Neutrophil (primary cell): ENCODE measurements at regions not wholly inside any gene's neighbourhood (a gene's known extent, or its start where the extent isn't known, plus 50 kb on each side); places are given as distances from the start of the nearest gene placed in this dataset.

Experiments used
- H3K27ac ChIP-seq: fragments of 200-600 bp; sonication (generic); 2 replicates; pipeline ENCODE4 v1.5.1; 2016; ENCODE audit warnings: mild to moderate bottlenecking, moderate library complexity
- H3K27me3 ChIP-seq: fragments of 200-600 bp; sonication (generic); 2 replicates; pipeline ENCODE4 v1.6.0; 2016; ENCODE audit warnings: mild to moderate bottlenecking
- H3K36me3 ChIP-seq: fragments of 200-600 bp; sonication (generic); 2 replicates; pipeline ENCODE4 v1.5.1; 2017
- H3K4me1 ChIP-seq, 2 experiments: fragments of 200-600 bp in 1 of 2; sonication (generic) in 1 of 2; 1 replicate in 1 of 2; 2 replicates in 1 of 2; pipeline versions ENCODE4 v1.5.1 to v1.6.1; 2013 to 2016; ENCODE audit warnings: low read depth in 1 of 2, low read length in 1 of 2, mild to moderate bottlenecking in 1 of 2, moderate library complexity in 1 of 2; ENCODE audit not compliant: control insufficient read depth in 1 of 2, insufficient read depth in 1 of 2
- H3K4me3 ChIP-seq, 2 experiments: fragments of 200-600 bp in 1 of 2; sonication (generic) in 1 of 2; 1 replicate in 1 of 2; 2 replicates in 1 of 2; pipeline ENCODE4 v1.5.1; 2013 to 2016; ENCODE audit warnings: low read depth in 1 of 2, low read length in 1 of 2, mild to moderate bottlenecking in 1 of 2, moderate library complexity in 1 of 2
- H3K9me3 ChIP-seq: fragments of 200-600 bp; sonication (generic); 2 replicates; pipeline ENCODE4 v1.5.1; 2016
- TF ChIP-seq, protein P1 (sequence below): fragments of 200-600 bp; sonication (generic); IDR thresholded peaks from 2 replicates; pipeline ENCODE4 v1.5.1; 2016; ENCODE audit warnings: antibody characterized with exemption

GRCh38 chr12:31781894-31782540 is 53.2 kb upstream of the AMN1 start:
- peaks cover 0 to 5% of the 10 kb centered on the region in 2 experiments for H3K4me1 ChIP-seq
- no peaks in the 10 kb centered on the region for H3K9me3 ChIP-seq
- TF ChIP-seq, protein P1, sequence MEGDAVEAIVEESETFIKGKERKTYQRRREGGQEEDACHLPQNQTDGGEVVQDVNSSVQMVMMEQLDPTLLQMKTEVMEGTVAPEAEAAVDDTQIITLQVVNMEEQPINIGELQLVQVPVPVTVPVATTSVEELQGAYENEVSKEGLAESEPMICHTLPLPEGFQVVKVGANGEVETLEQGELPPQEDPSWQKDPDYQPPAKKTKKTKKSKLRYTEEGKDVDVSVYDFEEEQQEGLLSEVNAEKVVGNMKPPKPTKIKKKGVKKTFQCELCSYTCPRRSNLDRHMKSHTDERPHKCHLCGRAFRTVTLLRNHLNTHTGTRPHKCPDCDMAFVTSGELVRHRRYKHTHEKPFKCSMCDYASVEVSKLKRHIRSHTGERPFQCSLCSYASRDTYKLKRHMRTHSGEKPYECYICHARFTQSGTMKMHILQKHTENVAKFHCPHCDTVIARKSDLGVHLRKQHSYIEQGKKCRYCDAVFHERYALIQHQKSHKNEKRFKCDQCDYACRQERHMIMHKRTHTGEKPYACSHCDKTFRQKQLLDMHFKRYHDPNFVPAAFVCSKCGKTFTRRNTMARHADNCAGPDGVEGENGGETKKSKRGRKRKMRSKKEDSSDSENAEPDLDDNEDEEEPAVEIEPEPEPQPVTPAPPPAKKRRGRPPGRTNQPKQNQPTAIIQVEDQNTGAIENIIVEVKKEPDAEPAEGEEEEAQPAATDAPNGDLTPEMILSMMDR: no peak
- H3K27me3 ChIP-seq: no peaks in the 10 kb centered on the region
- no peaks in the 10 kb centered on the region for H3K36me3 ChIP-seq
- no peak overlapping the region for H3K27ac ChIP-seq
- H3K4me3 ChIP-seq: no peak overlapping the region

DNA sequence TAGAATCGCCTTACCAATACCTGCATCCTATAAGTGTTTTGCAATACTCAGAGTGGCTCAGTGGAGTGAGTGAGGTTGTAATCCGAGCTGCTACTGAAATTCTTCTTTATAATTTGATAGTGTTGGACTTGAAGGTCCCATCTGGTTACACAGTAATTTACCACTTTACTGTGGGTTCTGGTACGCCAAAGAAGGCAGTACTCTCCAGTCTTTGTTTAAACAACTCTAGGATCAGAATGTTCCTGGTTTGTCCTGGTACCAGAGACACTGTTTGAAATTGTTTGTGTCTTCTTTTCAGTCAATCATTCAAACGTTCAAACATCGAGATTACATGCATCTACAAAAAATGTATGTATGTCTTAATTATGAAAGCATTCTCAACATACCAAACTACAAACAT is 51.3 kb upstream of the AMN1 start:
- TF ChIP-seq, protein P1: no peak
- Histone ChIP-seq H3K27ac (no peak overlapping the region), H3K9me3 (no peaks in the 10 kb centered on the region), H3K27me3 (no peaks in the 10 kb centered on the region), H3K36me3 (no peaks in the 10 kb centered on the region), H3K4me3 (no peak overlapping the region), H3K4me1 (peaks cover 0 to 5% of the 10 kb centered on the region in 2 experiments)

GRCh38 chr12:31778687-31779086 is 49.9 kb upstream of the AMN1 start:
- Histone ChIP-seq H3K27ac (peak overlapping the region; percentile 57), H3K4me1 (peaks cover 0 to 5% of the 10 kb centered on the region in 2 experiments), H3K27me3 (no peaks in the 10 kb centered on the region), H3K36me3 (no peaks in the 10 kb centered on the region), H3K4me3 (no peak overlapping the region), H3K9me3 (no peaks in the 10 kb centered on the region)
- TF ChIP-seq, protein P1: no peak
